IgD-negative memory B cell (primary cell): ENCODE measurements at regions not wholly inside any gene's neighbourhood (a gene's known extent, or its start where the extent isn't known, plus 50 kb on each side); places are given as distances from the start of the nearest gene placed in this dataset.

Experiments used
- H3K27ac Mint-ChIP-seq, 3 donors: one replicate each; pipeline ENCODE4 v1.8.0; 2020 to 2022; ENCODE audit warnings: mild to moderate bottlenecking in 3 of 3, mixed read lengths in 3 of 3, moderate library complexity in 1 of 3
- H3K27me3 Mint-ChIP-seq: one replicate; pipeline ENCODE4 v1.8.0; 2021; ENCODE audit warnings: mixed read lengths
- H3K36me3 Mint-ChIP-seq: one replicate; pipeline ENCODE4 v1.8.0; 2020; ENCODE audit warnings: mild to moderate bottlenecking, mixed read lengths
- H3K4me1 Mint-ChIP-seq, 3 donors: one replicate each; pipeline ENCODE4 v1.8.0; 2020 to 2022; ENCODE audit warnings: mixed read lengths in 3 of 3, mild to moderate bottlenecking in 1 of 3
- H3K4me3 Mint-ChIP-seq, 4 donors: one replicate each; pipeline ENCODE4 v1.8.0; 2020 to 2022; ENCODE audit warnings: mild to moderate bottlenecking in 4 of 4, mixed read lengths in 4 of 4, moderate library complexity in 3 of 4
- H3K9me3 Mint-ChIP-seq, 3 donors: one replicate each; pipeline ENCODE4 v1.8.0; 2020 to 2021; ENCODE audit warnings: mixed read lengths in 3 of 3, mild to moderate bottlenecking in 1 of 3

DNA sequence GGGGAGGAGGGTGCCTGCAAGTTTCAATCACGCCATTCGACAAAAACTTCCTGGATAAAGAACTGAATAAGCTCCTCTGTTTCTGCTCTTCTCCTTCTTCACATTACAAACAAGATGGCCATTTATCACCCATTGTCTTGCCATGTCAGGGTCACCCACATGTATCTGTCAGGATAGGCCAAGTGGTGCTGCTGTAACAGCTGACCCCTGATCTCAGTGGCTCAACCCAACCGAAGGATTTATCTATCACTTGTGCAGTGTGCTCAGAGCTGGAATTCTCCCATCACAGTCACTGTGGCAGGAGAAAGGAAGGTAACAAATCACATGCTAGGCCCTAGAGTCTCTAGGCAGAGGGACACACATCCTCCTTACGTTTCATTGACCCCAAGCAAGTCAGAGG is 210.0 kb upstream of the CDH5 start:
- H3K27me3 Mint-ChIP-seq, result peaks cover 3% of the 10 kb centered on the region
- no peaks in the 10 kb centered on the region for H3K9me3 Mint-ChIP-seq
- no peak overlapping the region for H3K4me3 Mint-ChIP-seq
- H3K27ac Mint-ChIP-seq, result no peak overlapping the region
- peaks cover 1% of the 10 kb centered on the region for H3K36me3 Mint-ChIP-seq
- no peaks in the 10 kb centered on the region for H3K4me1 Mint-ChIP-seq

- H3K36me3 Mint-ChIP-seq, result peaks cover 1% of the 10 kb centered on the region
- H3K27me3 Mint-ChIP-seq, result peaks cover 3% of the 10 kb centered on the region
- H3K4me1 Mint-ChIP-seq, result peaks cover 0 to 3% (median 0%) of the 10 kb centered on the region in 3 donors
- H3K9me3 Mint-ChIP-seq, result peaks cover 0 to 2% (median 0%) of the 10 kb centered on the region in 3 donors
- H3K27ac Mint-ChIP-seq, result no peak overlapping the region
- no peak overlapping the region for H3K4me3 Mint-ChIP-seq
These were observed 210.6 kb upstream of the CDH5 start for GRCh38 chr16:66155933-66156332.

DNA sequence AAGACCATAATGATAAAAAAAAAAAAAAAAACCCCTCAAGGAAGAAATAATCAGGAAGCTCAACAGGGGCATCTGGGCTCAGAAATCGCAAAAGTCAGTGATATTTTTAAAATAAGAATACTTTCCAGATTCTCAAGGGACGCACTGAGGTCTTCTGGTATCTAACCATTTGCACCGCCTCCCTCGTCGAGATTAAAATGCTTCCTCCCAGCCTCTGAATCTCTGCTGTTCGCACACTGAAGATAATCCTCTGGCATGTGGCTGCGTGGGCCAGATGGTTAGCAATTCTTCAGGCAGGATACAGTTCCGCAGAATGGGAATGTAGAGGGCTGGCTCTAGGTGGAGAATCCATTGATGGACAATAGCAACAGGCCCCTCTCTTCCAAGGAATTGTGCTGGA is 211.7 kb upstream of the CDH5 start:
- H3K9me3 Mint-ChIP-seq, result peaks cover 0 to 2% (median 0%) of the 10 kb centered on the region in 3 donors
- H3K27ac Mint-ChIP-seq, result no peak overlapping the region
- peaks cover 0 to 10% (median 0%) of the 10 kb centered on the region in 3 donors for H3K4me1 Mint-ChIP-seq
- H3K36me3 Mint-ChIP-seq, result peaks cover 2% of the 10 kb centered on the region
- no peak overlapping the region for H3K4me3 Mint-ChIP-seq
- H3K27me3 Mint-ChIP-seq, result peaks cover 6% of the 10 kb centered on the region

DNA sequence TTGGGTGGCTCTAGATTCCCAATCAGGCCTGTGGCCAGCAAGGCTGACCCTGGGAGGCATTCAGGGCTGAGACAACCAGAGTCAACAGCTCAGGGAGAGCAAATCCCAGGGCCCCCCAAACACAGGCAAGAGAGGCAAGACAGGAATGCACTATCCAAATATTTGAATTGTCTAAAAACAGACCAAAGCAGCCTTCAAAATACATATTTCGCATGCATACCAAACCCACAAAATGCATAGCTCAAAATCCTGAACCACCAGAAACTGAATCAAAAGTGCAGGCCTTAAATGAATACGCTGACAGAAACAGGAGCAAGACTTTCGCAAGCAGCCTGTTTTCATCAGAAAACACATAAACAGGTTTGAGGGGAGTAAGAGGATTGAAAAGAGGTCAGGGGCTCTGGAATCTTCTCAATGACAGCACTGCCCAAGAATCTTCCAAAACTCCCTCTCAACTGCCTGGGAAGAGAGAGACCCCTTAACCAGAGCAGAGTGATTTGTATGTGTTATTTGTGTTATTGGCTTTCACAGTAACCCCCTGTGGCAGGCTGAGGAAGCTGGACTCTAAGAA is 213.6 kb upstream of the CDH5 start:
- peaks cover 4% of the 10 kb centered on the region for H3K36me3 Mint-ChIP-seq
- peaks cover 0 to 2% (median 0%) of the 10 kb centered on the region in 3 donors for H3K9me3 Mint-ChIP-seq
- H3K27me3 Mint-ChIP-seq, result peaks cover 6% of the 10 kb centered on the region
- peak overlapping the region in 1 of 4 donors; percentile 34 for H3K4me3 Mint-ChIP-seq
- peaks cover 0 to 10% (median 0%) of the 10 kb centered on the region in 3 donors for H3K4me1 Mint-ChIP-seq
- no peak overlapping the region for H3K27ac Mint-ChIP-seq

DNA sequence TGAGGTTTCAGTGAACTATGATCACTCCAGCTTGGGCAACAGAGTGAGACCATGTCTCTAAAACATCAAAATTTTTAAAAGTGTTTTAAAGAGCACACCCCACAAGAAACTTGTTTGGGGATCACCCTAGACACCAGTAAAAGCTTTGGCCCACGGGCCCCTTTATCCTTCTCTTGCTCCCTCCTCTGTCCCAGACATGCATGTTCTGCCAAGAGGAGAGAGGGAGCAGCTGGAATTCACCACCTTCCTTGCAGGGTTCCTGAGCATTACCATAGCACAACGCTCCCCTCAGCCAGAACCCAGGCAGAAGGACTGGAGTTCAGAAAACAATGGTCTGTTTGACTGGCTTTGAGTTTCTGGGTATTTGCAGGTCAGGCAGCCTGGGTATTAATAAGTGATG is 214.3 kb upstream of the CDH5 start:
- Mint-ChIP-seq H3K9me3 (peaks cover 0 to 2% (median 0%) of the 10 kb centered on the region in 3 donors), H3K27ac (no peak overlapping the region), H3K4me3 (no peak overlapping the region), H3K27me3 (peaks cover 6% of the 10 kb centered on the region), H3K36me3 (peaks cover 4% of the 10 kb centered on the region), H3K4me1 (peaks cover 0 to 10% (median 0%) of the 10 kb centered on the region in 3 donors)

DNA sequence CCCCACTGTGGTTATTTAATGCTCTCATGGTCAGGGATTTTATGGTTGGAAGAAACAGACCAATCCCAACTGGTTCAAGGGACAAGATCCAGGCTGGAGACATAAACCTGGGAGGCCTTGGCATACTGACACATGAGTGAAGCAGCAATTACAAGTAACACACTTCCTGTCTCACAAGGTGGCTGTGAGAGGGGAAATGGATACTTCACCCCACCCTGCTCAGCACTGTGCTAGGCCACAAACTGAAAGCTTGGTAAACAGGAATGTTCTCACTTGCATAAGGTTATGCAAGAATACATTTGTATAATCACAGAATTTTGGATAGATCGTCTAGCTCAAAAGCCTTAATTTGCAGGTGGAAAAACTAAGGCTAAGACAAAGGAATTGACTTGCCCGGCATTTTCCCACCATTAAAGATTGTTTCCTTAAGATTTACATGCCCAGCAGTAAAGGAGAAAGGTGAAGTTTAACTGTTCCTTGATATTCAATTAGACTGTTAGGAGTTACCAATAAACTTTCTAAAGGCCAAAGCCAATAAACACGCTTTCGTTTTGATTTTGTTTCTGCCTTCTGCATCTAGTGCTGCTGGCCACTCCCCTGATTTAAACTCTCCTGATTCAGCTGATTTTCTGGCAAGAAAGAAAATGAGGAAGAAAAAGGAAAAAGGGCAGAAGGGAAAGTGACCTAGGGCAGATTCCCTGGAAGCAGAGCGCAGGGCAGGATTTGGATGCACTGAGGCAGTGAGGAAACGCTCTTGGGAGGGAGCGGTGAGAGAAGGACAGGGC is 215.6 kb upstream of the CDH5 start:
- Mint-ChIP-seq H3K27ac (no peak overlapping the region), H3K4me3 (peak overlapping the region in 2 of 4 donors; percentile 43 to 47)

GRCh38 chr16:66147291-66147690 is 219.2 kb upstream of the CDH5 start:
- H3K27ac Mint-ChIP-seq, result no peak overlapping the region
- peaks cover 0 to 2% (median 2%) of the 10 kb centered on the region in 3 donors for H3K9me3 Mint-ChIP-seq
- peaks cover 10% of the 10 kb centered on the region for H3K27me3 Mint-ChIP-seq
- H3K4me1 Mint-ChIP-seq, result peaks cover 0 to 10% (median 0%) of the 10 kb centered on the region in 3 donors
- no peak overlapping the region for H3K4me3 Mint-ChIP-seq
- H3K36me3 Mint-ChIP-seq, result peaks cover 5% of the 10 kb centered on the region

More for the DNA sequence above, 215.6 kb upstream of the CDH5 start:
- Mint-ChIP-seq H3K9me3 (peaks cover 0 to 2% (median 0%) of the 10 kb centered on the region in 3 donors), H3K36me3 (peaks cover 4% of the 10 kb centered on the region), H3K4me1 (peaks cover 0 to 10% (median 0%) of the 10 kb centered on the region in 3 donors), H3K27me3 (peaks cover 6% of the 10 kb centered on the region)

DNA sequence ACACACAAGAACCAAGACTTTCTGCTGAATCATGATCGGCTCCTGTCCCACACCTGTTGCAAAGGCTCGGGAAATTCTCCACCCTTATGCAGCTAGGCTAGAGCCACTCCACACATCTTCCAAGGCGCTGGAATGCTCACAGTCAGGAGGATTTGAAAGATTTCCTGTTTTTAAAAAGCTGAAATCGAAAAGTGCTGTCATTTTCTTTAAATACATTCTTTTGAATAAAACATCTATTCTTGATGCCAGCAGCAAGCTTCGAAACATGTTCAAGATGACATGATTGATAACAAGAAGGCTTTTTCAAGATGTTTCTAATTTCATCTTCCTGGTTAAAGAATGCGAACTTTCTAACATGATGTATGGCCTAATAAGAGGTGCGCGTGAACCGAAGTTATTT is 219.7 kb upstream of the CDH5 start:
- peaks cover 0 to 2% (median 2%) of the 10 kb centered on the region in 3 donors for H3K9me3 Mint-ChIP-seq
- no peak overlapping the region for H3K27ac Mint-ChIP-seq
- peaks cover 5% of the 10 kb centered on the region for H3K36me3 Mint-ChIP-seq
- no peak overlapping the region for H3K4me3 Mint-ChIP-seq
- peaks cover 0 to 10% (median 0%) of the 10 kb centered on the region in 3 donors for H3K4me1 Mint-ChIP-seq
- peaks cover 10% of the 10 kb centered on the region for H3K27me3 Mint-ChIP-seq

DNA sequence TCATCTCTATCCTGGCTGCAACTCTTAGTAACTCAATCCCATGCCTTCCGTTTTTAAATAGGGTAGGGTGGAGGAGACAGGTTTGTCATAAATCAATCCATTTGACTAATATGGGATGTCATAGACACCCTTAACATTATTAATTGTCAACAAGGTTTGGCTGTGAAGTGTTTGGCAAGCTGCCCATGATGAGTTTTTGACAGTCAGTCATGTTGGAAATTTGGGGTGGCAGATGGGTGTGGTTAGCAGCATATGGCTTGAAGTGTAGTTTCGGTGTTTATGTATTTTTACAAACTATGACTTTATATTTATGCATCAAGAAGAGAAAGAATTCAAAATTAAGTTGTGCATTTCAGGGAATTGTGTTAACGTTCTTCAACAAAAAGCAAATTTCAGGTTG is 221.8 kb upstream of the CDH5 start:
- H3K9me3 Mint-ChIP-seq, result peaks cover 0 to 2% (median 0%) of the 10 kb centered on the region in 3 donors
- no peak overlapping the region for H3K27ac Mint-ChIP-seq
- no peak overlapping the region for H3K4me3 Mint-ChIP-seq
- H3K27me3 Mint-ChIP-seq, result peaks cover 5% of the 10 kb centered on the region
- peaks cover 1% of the 10 kb centered on the region for H3K36me3 Mint-ChIP-seq
- no peaks in the 10 kb centered on the region for H3K4me1 Mint-ChIP-seq

GRCh38 chr16:66143415-66143814 is 223.1 kb upstream of the CDH5 start:
- Mint-ChIP-seq H3K27ac (no peak overlapping the region), H3K4me1 (no peaks in the 10 kb centered on the region), H3K27me3 (peaks cover 5% of the 10 kb centered on the region), H3K36me3 (peaks cover 1% of the 10 kb centered on the region), H3K9me3 (peaks cover 0 to 2% (median 0%) of the 10 kb centered on the region in 3 donors), H3K4me3 (no peak overlapping the region)

- Mint-ChIP-seq H3K9me3 (peaks cover 0 to 2% (median 0%) of the 10 kb centered on the region in 3 donors), H3K36me3 (peaks cover 1% of the 10 kb centered on the region), H3K4me3 (no peak overlapping the region), H3K4me1 (no peaks in the 10 kb centered on the region), H3K27me3 (peaks cover 4% of the 10 kb centered on the region), H3K27ac (no peak overlapping the region)
These were observed 224.6 kb upstream of the CDH5 start for GRCh38 chr16:66141885-66142284.

GRCh38 chr16:66137853-66138252 is 228.6 kb upstream of the CDH5 start:
- Mint-ChIP-seq H3K4me1 (no peaks in the 10 kb centered on the region), H3K27me3 (peaks cover 2% of the 10 kb centered on the region), H3K36me3 (peaks cover 5% of the 10 kb centered on the region), H3K4me3 (no peak overlapping the region), H3K27ac (no peak overlapping the region), H3K9me3 (no peaks in the 10 kb centered on the region)

DNA sequence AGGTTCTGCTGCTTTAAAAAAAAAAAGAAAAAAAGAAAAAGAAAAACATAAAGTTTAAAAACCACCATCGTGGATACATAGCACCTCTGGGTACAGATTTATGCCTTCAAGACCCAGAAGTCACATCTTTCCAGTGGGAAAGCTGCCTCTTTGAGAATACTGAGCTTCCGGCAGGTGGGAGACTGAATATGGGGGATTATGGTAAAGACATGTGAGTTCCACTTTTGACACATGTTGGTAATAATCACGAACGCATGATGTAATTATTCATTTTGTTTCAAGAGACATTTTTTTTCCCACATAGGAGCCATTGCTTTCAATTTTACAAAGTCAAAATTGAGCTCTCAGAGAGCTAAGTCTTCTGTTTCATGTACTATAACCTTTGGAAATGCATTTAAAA is 229.7 kb upstream of the CDH5 start:
- H3K27ac Mint-ChIP-seq, result no peak overlapping the region
- no peaks in the 10 kb centered on the region for H3K4me1 Mint-ChIP-seq
- no peaks in the 10 kb centered on the region for H3K27me3 Mint-ChIP-seq
- H3K4me3 Mint-ChIP-seq, result no peak overlapping the region
- H3K36me3 Mint-ChIP-seq, result peaks cover 5% of the 10 kb centered on the region
- H3K9me3 Mint-ChIP-seq, result no peaks in the 10 kb centered on the region

GRCh38 chr16:66135838-66136237 is 230.7 kb upstream of the CDH5 start:
- peaks cover 5% of the 10 kb centered on the region for H3K36me3 Mint-ChIP-seq

GRCh38 chr16:66135421-66135831 is 231.1 kb upstream of the CDH5 start:
- Mint-ChIP-seq H3K4me1 (no peaks in the 10 kb centered on the region), H3K36me3 (peaks cover 5% of the 10 kb centered on the region), H3K27ac (no peak overlapping the region), H3K9me3 (no peaks in the 10 kb centered on the region), H3K27me3 (no peaks in the 10 kb centered on the region), H3K4me3 (no peak overlapping the region)

More at GRCh38 chr16:66135838-66136237, 230.7 kb upstream of the CDH5 start:
- Mint-ChIP-seq H3K4me3 (no peak overlapping the region), H3K27me3 (no peaks in the 10 kb centered on the region), H3K4me1 (no peaks in the 10 kb centered on the region), H3K27ac (no peak overlapping the region), H3K9me3 (no peaks in the 10 kb centered on the region)

DNA sequence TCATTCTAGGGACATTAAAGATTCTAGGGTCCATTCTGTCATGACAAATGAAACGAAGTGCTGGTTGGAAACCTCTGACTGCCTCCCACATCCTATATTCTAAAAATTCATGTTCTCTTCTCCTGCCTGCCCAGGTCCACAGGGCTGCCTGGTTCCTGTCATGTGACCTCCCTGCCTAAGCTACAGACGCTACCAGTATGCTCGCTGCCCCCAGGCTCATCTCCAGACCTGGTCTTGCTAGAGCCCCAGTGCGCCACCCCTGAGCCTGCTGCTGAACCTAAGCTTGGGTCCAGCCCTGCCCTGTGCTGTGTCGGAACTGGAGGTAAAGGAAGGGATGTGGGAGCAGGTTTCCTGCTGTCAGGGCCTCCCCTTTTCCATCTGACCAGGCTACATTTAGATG is 231.6 kb upstream of the CDH5 start:
- Mint-ChIP-seq H3K27me3 (peaks cover under 1% of the 10 kb centered on the region), H3K9me3 (no peaks in the 10 kb centered on the region), H3K27ac (no peak overlapping the region), H3K4me1 (no peaks in the 10 kb centered on the region), H3K4me3 (no peak overlapping the region), H3K36me3 (peaks cover 5% of the 10 kb centered on the region)
